Activated CD4-positive, alpha-beta T cell treated with anti-CD3 and anti-CD28 coated beads, Interleukin-2, amount 10 ng/mL, durations not matched to agents 7 days and 5 days (primary cell): ENCODE measurements at regions not wholly inside any gene's neighbourhood (a gene's known extent, or its start where the extent isn't known, plus 50 kb on each side); places are given as distances from the start of the nearest gene placed in this dataset.
"Not testable (repeated sequence)": the region's sequence is repeated elsewhere in the genome, so short reads cannot be mapped to it uniquely, and the experiment has no call there.

ENCODE experiments used
- CTCF ChIA-PET: fragments of 350-600 bp; sonication (Branson Sonifier 250); formaldehyde crosslinking; loops from one replicate; lab custom pipeline; 2021; ENCODE audit warnings: antibody characterized with exemption; lab: Charles Lee
- POLR2A ChIA-PET: fragments of 350-600 bp; sonication (Branson Sonifier 250); formaldehyde crosslinking; loops from one replicate; lab custom pipeline; 2021; ENCODE audit warnings: antibody characterized with exemption; lab: Charles Lee
- DNase-seq: peaks from one replicate; pipeline ENCODE4 v3.0.0-alpha.2; 2020
- H3K27ac Mint-ChIP-seq: one replicate; pipeline ENCODE4 v1.8.0; 2021; ENCODE audit warnings: mild to moderate bottlenecking, moderate library complexity, mixed read lengths
- H3K27me3 Mint-ChIP-seq: one replicate; pipeline ENCODE4 v1.8.0; 2021; ENCODE audit warnings: mixed read lengths
- H3K36me3 Mint-ChIP-seq: one replicate; pipeline ENCODE4 v1.8.0; 2021; ENCODE audit warnings: low read depth, mixed read lengths
- H3K4me1 Mint-ChIP-seq: one replicate; pipeline ENCODE4 v1.8.0; 2021; ENCODE audit warnings: mixed read lengths
- H3K4me3 Mint-ChIP-seq: one replicate; pipeline ENCODE4 v1.8.0; 2021; ENCODE audit warnings: mild to moderate bottlenecking, moderate library complexity, mixed read lengths
- H3K9me3 Mint-ChIP-seq: one replicate; pipeline ENCODE4 v1.8.0; 2021; ENCODE audit warnings: mixed read lengths

DNA sequence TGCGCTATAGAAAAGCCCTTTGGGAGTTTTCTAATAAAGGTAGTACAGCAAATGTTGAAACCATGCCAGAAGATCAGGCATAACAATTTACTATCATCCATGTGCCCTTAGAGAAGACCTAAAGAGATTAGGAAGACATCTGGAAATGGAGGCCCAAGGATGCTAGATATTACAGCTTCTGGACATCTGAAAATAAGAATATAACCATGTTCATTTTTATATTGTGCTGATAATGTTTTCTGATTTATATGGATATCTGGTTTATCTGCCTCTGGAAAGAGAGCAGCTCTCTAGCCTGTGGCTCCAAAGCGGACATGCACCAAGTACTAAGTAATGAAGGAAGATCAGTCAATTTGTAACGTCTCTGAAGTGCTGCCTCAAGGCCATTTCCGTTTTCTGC, 478.0 kb upstream of the DDX18 start:
- POLR2A ChIA-PET: no interaction called here
- DNase-seq: no peak
- no peaks in the 10 kb centered on the region for H3K36me3 Mint-ChIP-seq
- no peak overlapping the region for H3K27ac Mint-ChIP-seq
- CTCF ChIA-PET: no interaction called here
- H3K4me3 Mint-ChIP-seq: no peak overlapping the region
- H3K9me3 Mint-ChIP-seq: peaks cover 2% of the 10 kb centered on the region
- H3K4me1 Mint-ChIP-seq: no peaks in the 10 kb centered on the region
- H3K27me3 Mint-ChIP-seq: no peaks in the 10 kb centered on the region

- DNase-seq, H3K4me1 Mint-ChIP-seq, H3K9me3 Mint-ChIP-seq, CTCF ChIA-PET, H3K27me3 Mint-ChIP-seq, POLR2A ChIA-PET, H3K27ac Mint-ChIP-seq, H3K36me3 Mint-ChIP-seq, H3K4me3 Mint-ChIP-seq: not testable (repeated sequence)
Measured at GRCh38 chr2:117337981-117338380, 476.5 kb upstream of the DDX18 start.

GRCh38 chr2:117339980-117340379, 474.5 kb upstream of the DDX18 start:
- no peak for DNase-seq
- ChIA-PET POLR2A (no interaction called here), CTCF (no interaction called here)
- peaks cover 2% of the 10 kb centered on the region for H3K9me3 Mint-ChIP-seq
- no peaks in the 10 kb centered on the region for H3K27me3 Mint-ChIP-seq
- H3K4me1 Mint-ChIP-seq: no peaks in the 10 kb centered on the region
- H3K4me3 Mint-ChIP-seq: no peak overlapping the region
- H3K27ac Mint-ChIP-seq: no peak overlapping the region
- no peaks in the 10 kb centered on the region for H3K36me3 Mint-ChIP-seq

GRCh38 chr2:117341690-117342089, 472.8 kb upstream of the DDX18 start:
- peaks cover 2% of the 10 kb centered on the region for H3K9me3 Mint-ChIP-seq
- H3K4me1 Mint-ChIP-seq: no peaks in the 10 kb centered on the region
- H3K4me3 Mint-ChIP-seq: no peak overlapping the region
- no peak overlapping the region for H3K27ac Mint-ChIP-seq
- no peaks in the 10 kb centered on the region for H3K36me3 Mint-ChIP-seq
- ChIA-PET CTCF (no interaction called here), POLR2A (no interaction called here)
- H3K27me3 Mint-ChIP-seq: no peaks in the 10 kb centered on the region
- DNase-seq: no peak

DNA sequence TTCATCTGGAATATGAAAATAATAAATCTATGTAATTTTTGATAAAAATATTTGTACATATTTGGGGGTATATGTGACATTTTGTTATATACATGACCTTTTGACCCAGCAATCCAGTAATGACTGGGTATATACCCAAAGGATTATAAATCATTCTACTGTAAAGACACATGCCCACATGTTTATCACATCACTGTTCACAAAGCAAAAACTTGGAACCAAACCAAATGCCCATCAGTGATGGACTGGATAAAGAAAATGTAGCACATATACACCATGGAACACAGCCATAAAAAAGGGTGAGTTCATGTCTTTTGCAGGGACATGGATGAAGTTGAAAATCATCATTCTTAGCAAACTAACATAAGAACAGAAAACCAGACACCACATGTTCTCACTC, 472.1 kb upstream of the DDX18 start:
- H3K27ac Mint-ChIP-seq: no peak overlapping the region
- ChIA-PET CTCF (no interaction called here), POLR2A (no interaction called here)
- no peaks in the 10 kb centered on the region for H3K27me3 Mint-ChIP-seq
- DNase-seq: no peak
- no peak overlapping the region for H3K4me3 Mint-ChIP-seq
- H3K9me3 Mint-ChIP-seq: peaks cover 2% of the 10 kb centered on the region
- H3K36me3 Mint-ChIP-seq: no peaks in the 10 kb centered on the region
- H3K4me1 Mint-ChIP-seq: no peaks in the 10 kb centered on the region

DNA sequence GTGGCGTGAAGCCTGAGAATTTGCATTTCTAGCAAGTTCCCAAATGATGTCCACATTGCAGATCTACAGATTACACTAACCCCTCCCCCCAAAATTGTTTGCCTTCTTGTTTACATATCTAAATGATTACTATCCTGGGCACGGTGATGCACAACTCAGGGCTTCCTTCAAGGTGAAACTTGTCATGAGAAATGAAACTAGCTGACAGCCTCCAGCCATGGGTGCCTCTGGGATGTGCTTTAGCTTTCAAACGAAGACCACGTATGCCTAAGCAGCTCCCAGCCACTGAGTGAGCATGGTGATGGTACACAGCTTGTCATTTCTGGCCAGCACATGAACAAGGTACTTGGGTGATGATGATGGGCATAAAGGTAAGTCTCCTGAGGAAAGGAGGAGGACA, 464.8 kb upstream of the DDX18 start:
- H3K27me3 Mint-ChIP-seq: no peaks in the 10 kb centered on the region
- no peak for DNase-seq
- no peak overlapping the region for H3K4me3 Mint-ChIP-seq
- H3K4me1 Mint-ChIP-seq: no peaks in the 10 kb centered on the region
- H3K27ac Mint-ChIP-seq: no peak overlapping the region
- POLR2A ChIA-PET: no interaction called here
- H3K36me3 Mint-ChIP-seq: no peaks in the 10 kb centered on the region
- peaks cover 7% of the 10 kb centered on the region for H3K9me3 Mint-ChIP-seq
- CTCF ChIA-PET: no interaction called here

DNA sequence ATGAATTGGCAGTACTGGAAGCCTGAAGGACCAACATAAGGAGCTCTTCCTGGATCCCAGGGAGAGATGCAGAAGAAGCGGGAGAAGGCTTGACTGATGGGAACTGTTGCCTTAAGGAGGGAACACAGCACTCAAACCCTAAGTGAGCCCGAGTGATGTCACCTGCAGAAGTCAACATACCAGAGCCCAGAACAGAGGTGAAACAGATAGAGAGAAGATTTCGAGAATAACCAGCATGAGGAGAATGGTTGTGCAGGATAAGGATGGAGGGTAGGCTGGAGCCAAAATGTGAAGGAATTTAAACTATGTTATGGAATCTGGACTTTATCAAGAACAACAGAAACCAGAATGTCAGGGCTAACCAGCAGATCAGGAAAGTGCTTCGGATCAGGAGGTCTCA, 463.1 kb upstream of the DDX18 start:
- Mint-ChIP-seq H3K4me3 (no peak overlapping the region), H3K4me1 (no peaks in the 10 kb centered on the region), H3K27me3 (no peaks in the 10 kb centered on the region), H3K36me3 (no peaks in the 10 kb centered on the region), H3K27ac (no peak overlapping the region), H3K9me3 (peaks cover 7% of the 10 kb centered on the region)
- ChIA-PET CTCF (no interaction called here), POLR2A (no interaction called here)
- no peak for DNase-seq

DNA sequence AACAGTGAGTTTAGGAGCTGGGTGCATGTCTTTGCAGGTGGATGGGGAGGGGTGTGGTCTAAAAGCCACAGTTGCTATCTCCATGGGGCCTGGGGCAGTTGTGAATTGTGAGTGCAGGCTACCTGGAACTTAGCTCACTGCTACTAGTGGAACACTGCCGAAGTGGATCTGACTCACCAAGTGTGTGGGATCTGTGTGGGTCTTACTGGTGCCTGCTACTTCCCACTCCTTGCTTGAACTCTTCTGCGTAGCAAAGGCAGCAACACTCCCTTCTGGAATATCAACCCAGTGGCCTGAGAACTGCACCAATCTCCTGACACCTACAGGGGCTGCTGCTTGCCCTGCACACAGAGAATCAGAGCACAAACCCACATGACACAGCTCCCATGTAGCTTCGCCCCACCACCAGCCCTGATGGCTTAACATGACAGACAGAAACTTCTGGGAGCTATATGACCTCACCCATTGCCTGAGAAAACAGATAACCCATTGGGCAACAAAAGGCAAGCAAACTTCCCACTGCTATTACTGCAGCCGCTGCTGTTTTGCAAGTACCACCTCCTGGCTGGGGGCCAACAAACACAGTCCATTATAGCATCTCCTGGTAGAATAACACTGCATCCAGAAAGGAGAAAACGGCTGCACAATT, 455.1 kb upstream of the DDX18 start:
- H3K36me3 Mint-ChIP-seq: no peaks in the 10 kb centered on the region
- H3K4me1 Mint-ChIP-seq: no peaks in the 10 kb centered on the region
- H3K27me3 Mint-ChIP-seq: no peaks in the 10 kb centered on the region
- H3K9me3 Mint-ChIP-seq: peaks cover under 1% of the 10 kb centered on the region
- H3K4me3 Mint-ChIP-seq: no peak overlapping the region
- POLR2A ChIA-PET: no interaction called here
- CTCF ChIA-PET: no interaction called here
- H3K27ac Mint-ChIP-seq: no peak overlapping the region
- DNase-seq: no peak

DNA sequence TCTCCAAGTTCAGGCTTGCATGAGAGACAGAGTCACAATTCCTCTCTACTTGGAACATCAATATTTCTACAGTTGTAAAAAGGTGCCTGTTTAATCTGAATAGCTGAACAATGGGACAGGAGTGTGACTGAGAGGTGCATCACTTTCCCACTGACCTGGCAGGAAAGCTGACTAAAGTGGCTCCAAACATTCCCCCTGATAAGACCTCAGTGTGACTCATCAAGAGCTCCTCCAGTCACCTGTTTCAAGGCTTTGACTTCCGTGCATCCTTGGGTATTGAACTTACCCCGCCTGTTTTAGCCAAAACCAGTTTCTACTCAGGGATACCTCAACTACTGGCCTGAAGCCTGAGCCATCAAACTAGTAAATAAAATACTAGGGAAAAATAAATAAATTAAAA, 453.9 kb upstream of the DDX18 start:
- Mint-ChIP-seq H3K4me3 (no peak overlapping the region), H3K36me3 (no peaks in the 10 kb centered on the region), H3K4me1 (no peaks in the 10 kb centered on the region), H3K27me3 (no peaks in the 10 kb centered on the region), H3K27ac (no peak overlapping the region), H3K9me3 (no peaks in the 10 kb centered on the region)
- ChIA-PET CTCF (no interaction called here), POLR2A (no interaction called here)
- no peak for DNase-seq

DNA sequence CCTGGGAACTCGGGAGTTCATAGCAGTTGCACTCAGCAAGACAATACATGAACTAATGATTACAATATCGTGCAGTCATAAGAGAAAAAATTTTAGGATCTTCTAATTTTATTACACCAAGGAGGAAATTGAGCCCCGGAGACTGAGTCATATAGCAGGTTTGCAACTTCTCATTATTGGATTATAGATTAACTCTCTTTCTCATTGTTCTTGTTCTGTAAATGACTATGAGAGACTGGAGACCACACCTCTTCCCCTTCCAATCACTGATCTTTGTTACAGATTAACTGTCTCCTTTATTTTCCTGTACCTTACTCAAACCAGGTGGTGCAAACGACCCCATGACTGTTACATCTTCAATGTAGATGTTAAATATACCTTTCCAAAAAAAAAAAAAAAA, 435.8 kb upstream of the DDX18 start:
- POLR2A ChIA-PET: no interaction called here
- Mint-ChIP-seq H3K4me3 (no peak overlapping the region), H3K27me3 (no peaks in the 10 kb centered on the region)

GRCh38 chr2:117379928-117380327, 434.6 kb upstream of the DDX18 start:
- no peaks in the 10 kb centered on the region for H3K9me3 Mint-ChIP-seq
- no peak overlapping the region for H3K4me3 Mint-ChIP-seq
- no peaks in the 10 kb centered on the region for H3K4me1 Mint-ChIP-seq
- H3K36me3 Mint-ChIP-seq: no peaks in the 10 kb centered on the region
- no peak for DNase-seq
- H3K27ac Mint-ChIP-seq: no peak overlapping the region
- H3K27me3 Mint-ChIP-seq: no peaks in the 10 kb centered on the region
- CTCF ChIA-PET: no interaction called here
- POLR2A ChIA-PET: no interaction called here

More for the DNA sequence above, 435.8 kb upstream of the DDX18 start:
- Mint-ChIP-seq H3K9me3 (no peaks in the 10 kb centered on the region), H3K4me1 (no peaks in the 10 kb centered on the region), H3K27ac (no peak overlapping the region), H3K36me3 (no peaks in the 10 kb centered on the region)
- CTCF ChIA-PET: no interaction called here
- no peak for DNase-seq

DNA sequence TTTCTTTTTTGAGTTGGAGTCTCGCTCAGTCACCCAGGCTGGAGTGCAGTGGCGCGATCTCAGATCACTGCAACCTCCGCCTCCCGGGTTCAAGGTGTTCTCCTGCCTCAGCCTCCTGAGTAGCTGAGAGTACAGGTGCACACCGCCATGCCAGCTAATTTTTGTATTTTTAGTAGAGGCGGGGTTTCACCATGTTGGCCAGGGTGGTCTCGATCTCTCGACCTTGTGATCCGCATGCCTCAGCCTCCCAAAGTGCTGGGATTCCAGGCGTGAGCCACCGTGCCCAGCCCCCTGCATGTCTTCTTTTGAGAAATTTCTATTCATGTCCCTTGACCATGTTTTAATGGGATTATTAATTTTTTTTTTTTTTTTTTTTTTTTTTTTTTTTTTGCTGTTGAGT, 430.5 kb upstream of the DDX18 start:
- DNase-seq, CTCF ChIA-PET, POLR2A ChIA-PET, H3K9me3 Mint-ChIP-seq, H3K4me3 Mint-ChIP-seq, H3K4me1 Mint-ChIP-seq, H3K27me3 Mint-ChIP-seq, H3K36me3 Mint-ChIP-seq, H3K27ac Mint-ChIP-seq: not testable (repeated sequence)

DNA sequence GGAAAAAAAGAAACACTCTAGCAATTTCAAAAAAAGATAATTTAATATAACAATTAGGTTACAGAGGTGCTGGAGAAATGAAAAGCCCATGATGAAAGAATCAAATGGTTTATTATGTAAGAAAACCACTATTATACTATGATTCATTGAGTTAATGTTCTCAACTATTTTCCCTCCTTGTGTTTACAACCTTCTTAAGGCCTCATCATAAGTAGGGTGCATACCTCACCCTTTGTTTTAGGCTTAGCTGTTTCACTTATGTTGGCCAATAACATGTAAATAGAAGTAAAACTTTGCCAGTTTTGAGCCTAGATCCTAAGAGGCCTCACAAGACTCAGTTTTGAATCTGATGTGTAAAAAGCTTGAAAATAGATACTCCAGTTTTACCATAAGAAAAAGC, 418.3 kb upstream of the DDX18 start:
- no peaks in the 10 kb centered on the region for H3K27me3 Mint-ChIP-seq
- POLR2A ChIA-PET: no interaction called here
- no peaks in the 10 kb centered on the region for H3K36me3 Mint-ChIP-seq
- no peak overlapping the region for H3K4me3 Mint-ChIP-seq
- H3K27ac Mint-ChIP-seq: no peak overlapping the region
- CTCF ChIA-PET: no interaction called here
- DNase-seq: no peak
- H3K4me1 Mint-ChIP-seq: no peaks in the 10 kb centered on the region
- H3K9me3 Mint-ChIP-seq: peaks cover 3% of the 10 kb centered on the region

- Mint-ChIP-seq H3K27me3 (no peaks in the 10 kb centered on the region), H3K36me3 (no peaks in the 10 kb centered on the region), H3K27ac (no peak overlapping the region), H3K4me3 (no peak overlapping the region), H3K9me3 (peaks cover 3% of the 10 kb centered on the region), H3K4me1 (no peaks in the 10 kb centered on the region)
- POLR2A ChIA-PET: no interaction called here
- CTCF ChIA-PET: no interaction called here
- no peak for DNase-seq
Measured at GRCh38 chr2:117401582-117401981, 412.9 kb upstream of the DDX18 start.
